ENCODE measurements at regions not wholly inside any gene's neighbourhood (a gene's known extent, or its start where the extent isn't known, plus 50 kb on each side); places are given as distances from the start of the nearest gene placed in this dataset.

DNA sequence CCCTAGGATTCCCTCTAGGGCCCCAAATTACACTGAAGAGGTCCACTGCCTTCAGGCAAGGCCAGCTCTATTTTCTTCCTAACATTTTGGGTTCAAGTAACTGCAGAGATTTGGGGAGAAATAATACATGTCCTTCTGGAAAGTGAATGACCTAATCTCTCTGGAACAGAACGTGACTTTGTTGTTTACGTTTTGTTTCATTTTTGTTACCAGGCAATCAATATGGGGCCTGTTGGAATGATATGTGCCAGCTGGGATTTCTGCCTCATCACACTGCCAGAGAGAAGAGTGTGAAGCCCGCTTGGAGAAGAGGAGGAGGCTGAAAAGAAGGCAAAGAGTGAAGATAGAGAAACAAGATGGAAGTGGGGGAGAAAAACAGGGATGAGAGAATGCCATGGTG is 116.7 kb downstream of the FASLG start:
- TF ChIP-seq SIN3A (IDR thresholded peaks at IDR 0.05; ENCODE audit: low read depth) (no peak), ELF1 (IDR thresholded peaks at IDR 0.05; ENCODE audit: borderline replicate concordance, low read depth) (no peak), EZH2phosphoT487 (IDR thresholded peaks at IDR 0.05; ENCODE audit: borderline replicate concordance) (no peak), POLR2A (IDR thresholded peaks at IDR 0.05; ENCODE audit: borderline replicate concordance, extremely low read depth, insufficient read depth, insufficient read length) (no peak), EGR1 (IDR thresholded peaks at IDR 0.05; ENCODE audit: low read depth) (no peak), FOSL1 (IDR thresholded peaks at IDR 0.05; ENCODE audit: low read depth) (no peak), JUND (IDR thresholded peaks at IDR 0.05) (no peak), ZFX (IDR thresholded peaks at IDR 0.05) (no peak), ZNF274 (IDR thresholded peaks at IDR 0.05; ENCODE audit: low read depth, low read length) (no peak), CEBPB (IDR thresholded peaks at IDR 0.05; ENCODE audit: low read depth) (no peak), RAD21 (IDR thresholded peaks at IDR 0.05; ENCODE audit: low read depth) (no peak), TCF7L2 (IDR thresholded peaks at IDR 0.05; ENCODE audit: borderline replicate concordance, extremely low read depth, insufficient read depth, insufficient read length) (no peak)
- TF ChIP-seq, protein P1, sequence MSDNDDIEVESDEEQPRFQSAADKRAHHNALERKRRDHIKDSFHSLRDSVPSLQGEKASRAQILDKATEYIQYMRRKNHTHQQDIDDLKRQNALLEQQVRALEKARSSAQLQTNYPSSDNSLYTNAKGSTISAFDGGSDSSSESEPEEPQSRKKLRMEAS (IDR thresholded peaks at IDR 0.05), result no peak
- TF ChIP-seq, protein P2, sequence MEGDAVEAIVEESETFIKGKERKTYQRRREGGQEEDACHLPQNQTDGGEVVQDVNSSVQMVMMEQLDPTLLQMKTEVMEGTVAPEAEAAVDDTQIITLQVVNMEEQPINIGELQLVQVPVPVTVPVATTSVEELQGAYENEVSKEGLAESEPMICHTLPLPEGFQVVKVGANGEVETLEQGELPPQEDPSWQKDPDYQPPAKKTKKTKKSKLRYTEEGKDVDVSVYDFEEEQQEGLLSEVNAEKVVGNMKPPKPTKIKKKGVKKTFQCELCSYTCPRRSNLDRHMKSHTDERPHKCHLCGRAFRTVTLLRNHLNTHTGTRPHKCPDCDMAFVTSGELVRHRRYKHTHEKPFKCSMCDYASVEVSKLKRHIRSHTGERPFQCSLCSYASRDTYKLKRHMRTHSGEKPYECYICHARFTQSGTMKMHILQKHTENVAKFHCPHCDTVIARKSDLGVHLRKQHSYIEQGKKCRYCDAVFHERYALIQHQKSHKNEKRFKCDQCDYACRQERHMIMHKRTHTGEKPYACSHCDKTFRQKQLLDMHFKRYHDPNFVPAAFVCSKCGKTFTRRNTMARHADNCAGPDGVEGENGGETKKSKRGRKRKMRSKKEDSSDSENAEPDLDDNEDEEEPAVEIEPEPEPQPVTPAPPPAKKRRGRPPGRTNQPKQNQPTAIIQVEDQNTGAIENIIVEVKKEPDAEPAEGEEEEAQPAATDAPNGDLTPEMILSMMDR (IDR thresholded peaks at IDR 0.05 in 2 of 3, conservative IDR thresholded peaks at IDR 0.05 in 1 of 3; ENCODE audit: borderline replicate concordance in 1 of 3, insufficient read depth in 1 of 3, low read depth in 2 of 3, low read length in 2 of 3), result no peak
- TF ChIP-seq, protein P3, sequence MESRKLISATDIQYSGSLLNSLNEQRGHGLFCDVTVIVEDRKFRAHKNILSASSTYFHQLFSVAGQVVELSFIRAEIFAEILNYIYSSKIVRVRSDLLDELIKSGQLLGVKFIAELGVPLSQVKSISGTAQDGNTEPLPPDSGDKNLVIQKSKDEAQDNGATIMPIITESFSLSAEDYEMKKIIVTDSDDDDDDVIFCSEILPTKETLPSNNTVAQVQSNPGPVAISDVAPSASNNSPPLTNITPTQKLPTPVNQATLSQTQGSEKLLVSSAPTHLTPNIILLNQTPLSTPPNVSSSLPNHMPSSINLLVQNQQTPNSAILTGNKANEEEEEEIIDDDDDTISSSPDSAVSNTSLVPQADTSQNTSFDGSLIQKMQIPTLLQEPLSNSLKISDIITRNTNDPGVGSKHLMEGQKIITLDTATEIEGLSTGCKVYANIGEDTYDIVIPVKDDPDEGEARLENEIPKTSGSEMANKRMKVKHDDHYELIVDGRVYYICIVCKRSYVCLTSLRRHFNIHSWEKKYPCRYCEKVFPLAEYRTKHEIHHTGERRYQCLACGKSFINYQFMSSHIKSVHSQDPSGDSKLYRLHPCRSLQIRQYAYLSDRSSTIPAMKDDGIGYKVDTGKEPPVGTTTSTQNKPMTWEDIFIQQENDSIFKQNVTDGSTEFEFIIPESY (IDR thresholded peaks at IDR 0.05; ENCODE audit: extremely low read depth, insufficient replicate concordance, low read length), result no peak
- no peak overlapping the region for H2AFZ ChIP-seq (ENCODE audit: low read depth, low read length, poor library complexity, severe bottlenecking)
- H3K9me2 ChIP-seq (ENCODE audit: insufficient read depth), result no peaks in the 10 kb centered on the region
- H4K20me1 ChIP-seq (ENCODE audit: insufficient read depth), result no peaks in the 10 kb centered on the region
- no peak overlapping the region for H3K4me2 ChIP-seq (ENCODE audit: low read length)
- RAD21 ChIA-PET (ENCODE audit: low non-redundant PET in 1 of 2, low total read pairs in 2 of 2, uncharacterized antibody in 2 of 2, unreplicated experiment in 2 of 2), result no interaction called here
- POLR2A ChIA-PET, result no interaction called here
- H3K4me1 ChIP-seq (ENCODE audit: control insufficient read depth in 1 of 2, insufficient read depth in 2 of 2, low read length in 2 of 2), result no peaks in the 10 kb centered on the region
- no peaks in the 10 kb centered on the region for H3K27me3 ChIP-seq (ENCODE audit: insufficient read depth, low read length)
- no TSS peak for BruUV-seq (replicated peaks)
- H3K79me2 ChIP-seq (ENCODE audit: insufficient read depth, low read length), result no peaks in the 10 kb centered on the region
- no peaks in the 10 kb centered on the region for H3K9me3 ChIP-seq (ENCODE audit: control insufficient read depth in 1 of 2, insufficient read depth in 1 of 2, low read depth in 1 of 2, low read length in 2 of 2)
- no peak overlapping the region for H3K4me3 ChIP-seq (replicated peaks in 1 of 2; ENCODE audit: low read depth in 1 of 2, low read length in 2 of 2)
- H3K36me3 ChIP-seq (ENCODE audit: control insufficient read depth in 1 of 2, insufficient read depth in 2 of 2, low read length in 2 of 2), result no peaks in the 10 kb centered on the region
- CTCF ChIA-PET, result no interaction called here
- no peak for DNase-seq (ENCODE audit: low read depth, low spot score)
- intact Hi-C loops (cut with micrococcal nuclease), result no loop called here
- no peak for ATAC-seq
- H3K9ac ChIP-seq (ENCODE audit: low read length), result no peak overlapping the region
- no peak overlapping the region for H3K27ac ChIP-seq (ENCODE audit: low read depth, low read length)
